DND-41 (cell line): ENCODE measurements at regions not wholly inside any gene's neighbourhood (a gene's known extent, or its start where the extent isn't known, plus 50 kb on each side); places are given as distances from the start of the nearest gene placed in this dataset.

ENCODE experiments used
- ATAC-seq: fragments of 200-7000 bp; cut with Tn5 transposase; 3 replicates; pipeline ENCODE4 v1.9.1; 2021; ENCODE audit warnings: low read depth; ENCODE audit not compliant: insufficient read depth
- DNase-seq: peaks from one replicate; pipeline ENCODE4 v3.0.0-alpha.2; 2020
- H2AFZ ChIP-seq: 2 replicates; pipeline ENCODE4 v1.6.0; 2012; ENCODE audit warnings: low read depth, low read length
- H3K27ac ChIP-seq: 2 replicates; pipeline ENCODE4 v1.5.1; 2012; ENCODE audit warnings: low read length, inconsistent platforms
- H3K27me3 ChIP-seq: fragments of 200-600 bp; sonication (generic); 2 replicates; pipeline ENCODE4 v1.6.0; 2012; ENCODE audit warnings: low read length, mild to moderate bottlenecking, inconsistent platforms; ENCODE audit not compliant: insufficient read depth, poor library complexity
- H3K36me3 ChIP-seq: 2 replicates; pipeline ENCODE4 v1.5.1; 2012; ENCODE audit warnings: low read length, inconsistent platforms; ENCODE audit not compliant: insufficient read depth
- H3K4me1 ChIP-seq: 2 replicates; pipeline ENCODE4 v1.5.1; 2012; ENCODE audit warnings: mild to moderate bottlenecking, low read length; ENCODE audit not compliant: insufficient read depth
- H3K4me2 ChIP-seq: 2 replicates; pipeline ENCODE4 v1.6.0; 2012; ENCODE audit warnings: mild to moderate bottlenecking, moderate library complexity, low read length, inconsistent platforms; ENCODE audit not compliant: insufficient read depth
- H3K4me3 ChIP-seq, 2 experiments: fragments of 200-600 bp in 1 of 2; shearing (Covaris generic) in 1 of 2; 2 replicates each; pipeline ENCODE4 v1.5.1; 2012 to 2016; ENCODE audit warnings: inconsistent platforms in 2 of 2, low read length in 2 of 2, mild to moderate bottlenecking in 2 of 2, low read depth in 1 of 2, moderate library complexity in 1 of 2
- H3K79me2 ChIP-seq: 2 replicates; pipeline ENCODE4 v1.6.0; 2012; ENCODE audit warnings: low read length, inconsistent platforms; ENCODE audit not compliant: insufficient read depth
- H3K9ac ChIP-seq: 2 replicates; pipeline ENCODE4 v1.6.0; 2012; ENCODE audit warnings: low read depth, mild to moderate bottlenecking, inconsistent platforms, low read length, moderate library complexity
- H3K9me3 ChIP-seq: 2 replicates; pipeline ENCODE4 v1.5.1; 2012; ENCODE audit warnings: low read length, moderate library complexity, mild to moderate bottlenecking, inconsistent platforms; ENCODE audit not compliant: insufficient read depth, severe bottlenecking
- H4K20me1 ChIP-seq: 2 replicates; pipeline ENCODE4 v1.6.0; 2012; ENCODE audit warnings: low read length; ENCODE audit not compliant: insufficient read depth
- EZH2 ChIP-seq: IDR thresholded peaks from 3 replicates; pipeline ENCODE4 v1.6.1; 2012; ENCODE audit warnings: borderline replicate concordance, low read depth, mild to moderate bottlenecking, moderate library complexity, low read length, inconsistent platforms; ENCODE audit not compliant: severe bottlenecking
- TF ChIP-seq, protein P1 (sequence below): IDR thresholded peaks from 2 replicates; pipeline ENCODE4 v1.5.1; 2012; ENCODE audit warnings: borderline replicate concordance, low read length, moderate library complexity, mild to moderate bottlenecking; ENCODE audit not compliant: poor library complexity, severe bottlenecking; ENCODE audit errors: extremely low read depth

DNA sequence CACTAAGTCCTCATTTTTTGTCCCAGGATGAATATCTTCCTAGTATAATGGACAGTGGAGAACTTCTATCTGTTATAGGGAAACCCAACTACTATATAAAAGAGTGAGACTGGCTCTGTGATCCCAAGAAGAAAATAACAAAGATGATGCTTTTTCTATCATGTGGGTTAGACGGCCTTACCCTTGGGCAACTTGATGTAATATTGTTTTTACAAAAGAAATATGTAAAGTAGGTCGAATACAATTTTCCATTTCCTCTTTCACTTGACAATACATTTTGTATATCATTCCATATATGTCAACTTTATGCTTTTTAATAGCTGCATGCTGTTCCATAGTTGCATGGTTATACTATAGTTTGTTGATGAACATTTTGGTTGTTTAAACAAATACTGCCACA lies 87.5 kb upstream of the SESTD1 start:
- no peak overlapping the region for H3K27ac ChIP-seq
- ATAC-seq, result no peak
- TF ChIP-seq, protein P1, sequence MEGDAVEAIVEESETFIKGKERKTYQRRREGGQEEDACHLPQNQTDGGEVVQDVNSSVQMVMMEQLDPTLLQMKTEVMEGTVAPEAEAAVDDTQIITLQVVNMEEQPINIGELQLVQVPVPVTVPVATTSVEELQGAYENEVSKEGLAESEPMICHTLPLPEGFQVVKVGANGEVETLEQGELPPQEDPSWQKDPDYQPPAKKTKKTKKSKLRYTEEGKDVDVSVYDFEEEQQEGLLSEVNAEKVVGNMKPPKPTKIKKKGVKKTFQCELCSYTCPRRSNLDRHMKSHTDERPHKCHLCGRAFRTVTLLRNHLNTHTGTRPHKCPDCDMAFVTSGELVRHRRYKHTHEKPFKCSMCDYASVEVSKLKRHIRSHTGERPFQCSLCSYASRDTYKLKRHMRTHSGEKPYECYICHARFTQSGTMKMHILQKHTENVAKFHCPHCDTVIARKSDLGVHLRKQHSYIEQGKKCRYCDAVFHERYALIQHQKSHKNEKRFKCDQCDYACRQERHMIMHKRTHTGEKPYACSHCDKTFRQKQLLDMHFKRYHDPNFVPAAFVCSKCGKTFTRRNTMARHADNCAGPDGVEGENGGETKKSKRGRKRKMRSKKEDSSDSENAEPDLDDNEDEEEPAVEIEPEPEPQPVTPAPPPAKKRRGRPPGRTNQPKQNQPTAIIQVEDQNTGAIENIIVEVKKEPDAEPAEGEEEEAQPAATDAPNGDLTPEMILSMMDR, result no peak
- TF ChIP-seq EZH2, result no peak
- H3K36me3 ChIP-seq, result no peaks in the 10 kb centered on the region
- no peaks in the 10 kb centered on the region for H3K79me2 ChIP-seq
- DNase-seq, result no peak
- H3K4me3 ChIP-seq, result no peak overlapping the region
- no peak overlapping the region for H3K4me2 ChIP-seq
- no peaks in the 10 kb centered on the region for H4K20me1 ChIP-seq
- no peak overlapping the region for H3K9ac ChIP-seq
- H3K27me3 ChIP-seq, result peaks cover 4% of the 10 kb centered on the region
- H3K9me3 ChIP-seq, result no peaks in the 10 kb centered on the region
- H3K4me1 ChIP-seq, result no peaks in the 10 kb centered on the region
- no peak overlapping the region for H2AFZ ChIP-seq

DNA sequence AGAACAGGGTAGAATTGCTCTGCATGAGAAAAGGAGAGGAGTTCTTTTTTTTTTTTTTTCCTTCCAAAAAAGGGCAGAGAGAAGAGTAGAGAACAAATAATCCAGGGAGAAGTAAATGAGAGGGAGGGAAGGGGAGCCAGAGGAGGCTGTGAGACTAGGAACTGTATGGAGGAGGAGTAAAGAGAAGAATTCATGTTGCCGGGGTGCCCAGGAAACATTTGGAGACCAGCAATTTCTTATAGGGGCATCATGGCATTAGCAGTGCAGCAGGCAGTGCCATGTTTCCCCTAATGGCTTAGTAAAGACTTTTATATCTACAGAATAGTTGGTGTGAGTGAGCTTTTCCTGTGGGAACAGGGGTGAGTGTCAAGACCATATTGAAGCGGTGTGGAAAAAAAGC lies 86.4 kb upstream of the SESTD1 start:
- TF ChIP-seq EZH2, result no peak
- TF ChIP-seq, protein P1, result no peak
- Histone ChIP-seq H3K4me3 (no peak overlapping the region), H3K36me3 (no peaks in the 10 kb centered on the region), H3K4me1 (no peaks in the 10 kb centered on the region), H3K9me3 (no peaks in the 10 kb centered on the region), H3K27ac (no peak overlapping the region), H3K4me2 (no peak overlapping the region), H3K9ac (no peak overlapping the region), H4K20me1 (no peaks in the 10 kb centered on the region), H2AFZ (no peak overlapping the region), H3K79me2 (no peaks in the 10 kb centered on the region), H3K27me3 (peaks cover 4% of the 10 kb centered on the region)
- ATAC-seq (no peak), DNase-seq (no peak)

DNA sequence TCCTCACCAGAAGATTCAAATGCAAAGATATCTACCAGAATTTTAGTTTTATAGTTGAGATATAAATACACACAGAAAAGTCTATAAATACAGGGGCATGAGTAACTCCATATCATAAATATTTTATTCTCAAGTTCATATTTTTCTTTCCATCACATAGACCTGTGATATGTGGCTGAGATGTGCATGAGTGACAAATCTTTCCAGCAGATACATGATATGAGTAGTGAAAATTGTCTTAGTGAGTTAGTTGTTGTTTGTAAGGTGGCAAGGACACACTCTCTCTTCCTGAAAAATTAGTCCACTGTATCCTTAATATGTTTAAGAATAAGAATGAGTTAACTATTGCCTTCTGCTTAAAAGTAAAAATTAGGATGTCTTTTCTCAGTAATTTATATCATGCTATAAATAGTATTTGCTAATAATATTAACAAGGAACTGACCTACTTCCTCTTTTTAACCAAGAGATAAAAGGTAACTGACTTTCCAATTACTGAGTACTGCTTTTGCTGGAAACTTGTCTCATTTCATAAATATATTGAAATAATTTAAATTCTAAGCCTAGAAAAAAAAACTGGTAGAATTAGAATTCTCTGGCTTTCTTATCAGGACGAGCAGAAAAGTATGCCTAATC lies 85.2 kb upstream of the SESTD1 start:
- DNase-seq (no peak), ATAC-seq (no peak)
- peaks cover 4% of the 10 kb centered on the region for H3K27me3 ChIP-seq
- H3K9me3 ChIP-seq, result no peaks in the 10 kb centered on the region
- no peak overlapping the region for H3K27ac ChIP-seq
- H3K36me3 ChIP-seq, result no peaks in the 10 kb centered on the region
- H4K20me1 ChIP-seq, result no peaks in the 10 kb centered on the region
- H3K79me2 ChIP-seq, result no peaks in the 10 kb centered on the region
- H3K4me1 ChIP-seq, result no peaks in the 10 kb centered on the region
- TF ChIP-seq, protein P1, result no peak
- no peak for TF ChIP-seq EZH2
- H3K9ac ChIP-seq, result no peak overlapping the region
- H2AFZ ChIP-seq, result no peak overlapping the region
- H3K4me3 ChIP-seq, result no peak overlapping the region
- no peak overlapping the region for H3K4me2 ChIP-seq
